SU-DHL-6 (cell line): ENCODE measurements at regions not wholly inside any gene's neighbourhood (a gene's known extent, or its start where the extent isn't known, plus 50 kb on each side); places are given as distances from the start of the nearest gene placed in this dataset.

Experiments
- H2AFZ ChIP-seq: fragments of 200-600 bp; sonication (generic); 2 replicates; pipeline ENCODE4 v1.6.1; 2014; ENCODE audit warnings: low read depth, mild to moderate bottlenecking, moderate library complexity, mixed read lengths, antibody characterized with exemption, low read length; ENCODE audit not compliant: severe bottlenecking
- H3F3A ChIP-seq: fragments of 200-600 bp; shearing (Covaris generic); 2 replicates; pipeline ENCODE4 v1.6.0; 2016; ENCODE audit warnings: antibody characterized with exemption, mild to moderate bottlenecking; ENCODE audit not compliant: insufficient read depth
- H3K27ac ChIP-seq: fragments of 200-600 bp; sonication (generic); 2 replicates; pipeline ENCODE4 v1.5.1; 2016; ENCODE audit warnings: low read depth, mild to moderate bottlenecking, low read length, moderate library complexity, mixed read lengths
- H3K27me3 ChIP-seq: fragments of 200-600 bp; sonication (generic), shearing (Covaris generic); 2 replicates; pipeline ENCODE4 v1.6.0; 2014; ENCODE audit warnings: mild to moderate bottlenecking, low read length
- H3K36me3 ChIP-seq: fragments of 200-600 bp; sonication (generic); 2 replicates; pipeline ENCODE4 v1.6.1; 2014; ENCODE audit warnings: mild to moderate bottlenecking, low read length, mixed read lengths
- H3K4me2 ChIP-seq: fragments of 300-600, 200-600 bp; shearing (Covaris generic), sonication (generic); 2 replicates; pipeline ENCODE4 v1.6.0; 2014; ENCODE audit warnings: low read length, low read depth, mild to moderate bottlenecking; ENCODE audit not compliant: poor library complexity, severe bottlenecking
- H3K4me3 ChIP-seq: fragments of 200-600 bp; sonication (generic); 2 replicates; pipeline ENCODE4 v1.5.1; 2014; ENCODE audit warnings: antibody characterized with exemption, low read length, mild to moderate bottlenecking, mixed read lengths; ENCODE audit not compliant: insufficient read depth, poor library complexity, severe bottlenecking
- H3K79me2 ChIP-seq: fragments of 200-600 bp; sonication (generic); 2 replicates; pipeline ENCODE4 v1.6.1; 2014; ENCODE audit warnings: mild to moderate bottlenecking, low read length, moderate library complexity; ENCODE audit not compliant: insufficient read depth
- H3K9ac ChIP-seq: fragments of 200-600 bp; sonication (generic); 2 replicates; pipeline ENCODE4 v1.7.0; 2014; ENCODE audit warnings: mild to moderate bottlenecking, low read length
- H3K9me2 ChIP-seq: fragments of 200-600 bp; sonication (generic); replicated peaks from 2 replicates; pipeline ENCODE4 v1.6.1; 2014; ENCODE audit warnings: low read length; ENCODE audit not compliant: insufficient read depth
- H3K9me3 ChIP-seq: fragments of 200-600 bp; sonication (generic); 2 replicates; pipeline ENCODE4 v1.6.1; 2014; ENCODE audit warnings: low read length, mixed read lengths; ENCODE audit not compliant: insufficient read depth
- H4K20me1 ChIP-seq: fragments of 200-600 bp; sonication (generic); 2 replicates; pipeline ENCODE4 v1.6.1; 2014; ENCODE audit warnings: low read depth, mild to moderate bottlenecking, antibody characterized with exemption, low read length, moderate library complexity, mixed read lengths
- CTCF ChIP-seq: fragments of 200-600 bp; sonication (generic); IDR thresholded peaks from one replicate; pipeline ENCODE4 v1.5.1; 2017; ENCODE audit warnings: antibody characterized with exemption, mild to moderate bottlenecking, low read length, moderate library complexity; ENCODE audit not compliant: insufficient read depth, poor library complexity, severe bottlenecking
- EZH2phosphoT487 ChIP-seq: fragments of 200-600 bp; sonication (generic), shearing (Covaris generic); conservative IDR thresholded peaks from 2 replicates; pipeline ENCODE4 v1.6.1; 2018; ENCODE audit warnings: mild to moderate bottlenecking, antibody characterized with exemption, low read length, moderate library complexity, mixed read lengths

GRCh38 chr4:31236639-31237173, 516.5 kb downstream of the PCDH7 start:
- Histone ChIP-seq H3K9ac (no peak overlapping the region), H3F3A (no peaks in the 10 kb centered on the region), H3K9me3 (peaks cover 5% of the 10 kb centered on the region; the same call in 1 of the 2 replicates), H3K9me2 (no peaks in the 10 kb centered on the region), H3K79me2 (no peaks in the 10 kb centered on the region), H3K4me2 (no peak overlapping the region), H3K27me3 (no peaks in the 10 kb centered on the region), H3K27ac (no peak overlapping the region), H3K4me3 (no peak overlapping the region), H4K20me1 (no peaks in the 10 kb centered on the region), H2AFZ (peak overlapping the region; percentile 50), H3K36me3 (no peaks in the 10 kb centered on the region)
- TF ChIP-seq CTCF (no peak), EZH2phosphoT487 (no peak)

- H3K9ac ChIP-seq = no peak overlapping the region
- H3K9me2 ChIP-seq = no peaks in the 10 kb centered on the region
Observed at GRCh38 chr4:31237233-31237632, 517.1 kb downstream of the PCDH7 start.

GRCh38 chr4:31239886-31240285, 519.7 kb downstream of the PCDH7 start:
- H3K27me3 ChIP-seq = no peaks in the 10 kb centered on the region
- no peaks in the 10 kb centered on the region for H3K9me2 ChIP-seq
- H3F3A ChIP-seq = no peaks in the 10 kb centered on the region
- peak overlapping the region; percentile 50 for H2AFZ ChIP-seq
- no peak for TF ChIP-seq EZH2phosphoT487
- TF ChIP-seq CTCF = no peak
- H3K9ac ChIP-seq = no peak overlapping the region
- no peaks in the 10 kb centered on the region for H4K20me1 ChIP-seq
- no peak overlapping the region for H3K4me3 ChIP-seq
- H3K9me3 ChIP-seq = peaks cover 5% of the 10 kb centered on the region; the same call in 1 of the 2 replicates
- no peaks in the 10 kb centered on the region for H3K36me3 ChIP-seq
- no peak overlapping the region for H3K4me2 ChIP-seq
- no peak overlapping the region for H3K27ac ChIP-seq
- no peaks in the 10 kb centered on the region for H3K79me2 ChIP-seq

More at GRCh38 chr4:31237233-31237632, 517.1 kb downstream of the PCDH7 start:
- no peaks in the 10 kb centered on the region for H3K27me3 ChIP-seq
- no peak overlapping the region for H3K27ac ChIP-seq
- no peak overlapping the region for H2AFZ ChIP-seq
- no peak overlapping the region for H3K4me3 ChIP-seq
- no peak for TF ChIP-seq CTCF
- no peak for TF ChIP-seq EZH2phosphoT487
- H3K36me3 ChIP-seq = no peaks in the 10 kb centered on the region
- H3F3A ChIP-seq = no peaks in the 10 kb centered on the region
- no peaks in the 10 kb centered on the region for H4K20me1 ChIP-seq
- peaks cover 5% of the 10 kb centered on the region; the same call in 1 of the 2 replicates for H3K9me3 ChIP-seq
- H3K79me2 ChIP-seq = no peaks in the 10 kb centered on the region
- H3K4me2 ChIP-seq = no peak overlapping the region
